Nephron progenitor cell (in vitro differentiated cells): ENCODE measurements at regions not wholly inside any gene's neighbourhood (a gene's known extent, or its start where the extent isn't known, plus 50 kb on each side); places are given as distances from the start of the nearest gene placed in this dataset.

ENCODE experiments used
- DNase-seq: peaks from one replicate; pipeline ENCODE4 v3.0.0; 2021
- H3K27ac Mint-ChIP-seq: 2 replicates; pipeline ENCODE4 v1.8.0; 2021; ENCODE audit warnings: mild to moderate bottlenecking, moderate library complexity, mixed read lengths
- H3K27me3 Mint-ChIP-seq: 2 replicates; pipeline ENCODE4 v1.8.0; 2021; ENCODE audit warnings: mild to moderate bottlenecking, low read depth, mixed read lengths; ENCODE audit not compliant: poor library complexity
- H3K36me3 Mint-ChIP-seq: 2 replicates; pipeline ENCODE4 v1.8.0; 2021; ENCODE audit warnings: low read depth, mixed read lengths
- H3K4me1 Mint-ChIP-seq: 2 replicates; pipeline ENCODE4 v1.8.0; 2021; ENCODE audit warnings: mixed read lengths
- H3K4me3 Mint-ChIP-seq: 2 replicates; pipeline ENCODE4 v1.8.0; 2021; ENCODE audit warnings: mild to moderate bottlenecking, moderate library complexity, mixed read lengths
- H3K9me3 Mint-ChIP-seq: 2 replicates; pipeline ENCODE4 v1.8.0; 2021; ENCODE audit warnings: mild to moderate bottlenecking, moderate library complexity, mixed read lengths
- CTCF ChIP-seq: fragments of 200-600 bp; sonication (generic); IDR thresholded peaks from 2 replicates; pipeline ENCODE4 v1.5.0; 2021; ENCODE audit warnings: antibody characterized with exemption

GRCh38 chr1:181295217-181295616 is 188.1 kb upstream of the CACNA1E start:
- no peak overlapping the region for H3K4me3 Mint-ChIP-seq
- no peak for DNase-seq
- H3K9me3 Mint-ChIP-seq = no peaks in the 10 kb centered on the region

GRCh38 chr1:181296180-181296579 is 187.1 kb upstream of the CACNA1E start:
- no peak for DNase-seq
- Mint-ChIP-seq H3K4me1 (peaks cover 8% of the 10 kb centered on the region), H3K27ac (no peak overlapping the region), H3K36me3 (no peaks in the 10 kb centered on the region), H3K9me3 (no peaks in the 10 kb centered on the region), H3K27me3 (peaks cover 28% of the 10 kb centered on the region), H3K4me3 (no peak overlapping the region)
- TF ChIP-seq CTCF = no peak

More at GRCh38 chr1:181295217-181295616, 188.1 kb upstream of the CACNA1E start:
- Mint-ChIP-seq H3K4me1 (peaks cover 8% of the 10 kb centered on the region), H3K27me3 (peaks cover 36% of the 10 kb centered on the region), H3K27ac (no peak overlapping the region), H3K36me3 (no peaks in the 10 kb centered on the region)
- no peak for TF ChIP-seq CTCF

GRCh38 chr1:181308098-181308497 is 175.2 kb upstream of the CACNA1E start:
- Mint-ChIP-seq H3K36me3 (no peaks in the 10 kb centered on the region), H3K4me1 (no peaks in the 10 kb centered on the region), H3K9me3 (no peaks in the 10 kb centered on the region), H3K27me3 (peaks cover 31% of the 10 kb centered on the region), H3K27ac (no peak overlapping the region), H3K4me3 (no peak overlapping the region)
- no peak for DNase-seq
- no peak for TF ChIP-seq CTCF

- no peak for DNase-seq
- no peaks in the 10 kb centered on the region for H3K36me3 Mint-ChIP-seq
- TF ChIP-seq CTCF = no peak
- H3K9me3 Mint-ChIP-seq = no peaks in the 10 kb centered on the region
- peaks cover 4% of the 10 kb centered on the region for H3K4me1 Mint-ChIP-seq
- H3K27ac Mint-ChIP-seq = no peak overlapping the region
- no peak overlapping the region for H3K4me3 Mint-ChIP-seq
- peaks cover 55% of the 10 kb centered on the region for H3K27me3 Mint-ChIP-seq
Measured at GRCh38 chr1:181310560-181310959, 172.8 kb upstream of the CACNA1E start.

- Mint-ChIP-seq H3K27ac (no peak overlapping the region), H3K4me3 (no peak overlapping the region), H3K27me3 (peaks cover 79% of the 10 kb centered on the region), H3K36me3 (no peaks in the 10 kb centered on the region), H3K4me1 (peaks cover 16% of the 10 kb centered on the region), H3K9me3 (no peaks in the 10 kb centered on the region)
- no peak for DNase-seq
- TF ChIP-seq CTCF = no peak
Measured at GRCh38 chr1:181312946-181313345, 170.4 kb upstream of the CACNA1E start.

- TF ChIP-seq CTCF = no peak
- no peak for DNase-seq
- Mint-ChIP-seq H3K36me3 (no peaks in the 10 kb centered on the region), H3K4me1 (peaks cover 22% of the 10 kb centered on the region), H3K9me3 (no peaks in the 10 kb centered on the region), H3K4me3 (no peak overlapping the region), H3K27me3 (peaks cover 84% of the 10 kb centered on the region), H3K27ac (no peak overlapping the region)
Measured at GRCh38 chr1:181313466-181313865, 169.9 kb upstream of the CACNA1E start.
